ENCODE measurements at regions not wholly inside any gene's neighbourhood (a gene's known extent, or its start where the extent isn't known, plus 50 kb on each side); places are given as distances from the start of the nearest gene placed in this dataset.

DNA sequence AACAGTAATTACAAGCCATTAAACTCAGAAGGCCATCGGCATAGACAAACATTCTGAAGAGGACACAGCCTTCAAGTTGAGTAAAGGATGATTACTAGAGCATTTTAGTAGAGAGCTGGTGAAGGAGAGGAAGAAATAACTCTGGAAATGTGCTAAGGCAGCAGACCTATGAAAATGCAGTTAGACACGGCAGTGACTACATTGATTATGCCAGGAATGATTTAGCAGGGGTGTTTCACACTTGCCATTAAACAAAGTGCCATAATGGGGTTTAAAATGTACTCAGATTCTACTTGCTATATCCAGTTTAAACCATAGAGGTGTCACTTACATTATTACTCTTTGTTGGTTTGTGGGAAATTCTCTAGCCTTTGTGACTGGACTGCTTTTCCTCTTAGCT is 372.3 kb downstream of the CPS1 start:
- H3K27me3 ChIP-seq (ENCODE audit: insufficient read depth): no peaks in the 10 kb centered on the region
- H3K9me3 Mint-ChIP-seq: no peaks in the 10 kb centered on the region
- no peaks in the 10 kb centered on the region for H3K36me3 ChIP-seq (ENCODE audit: insufficient read depth)
- no peak for TF ChIP-seq JUNB (IDR thresholded peaks at IDR 0.05; ENCODE audit: unreplicated experiment)
- TF ChIP-seq POLR2AphosphoS5 (IDR thresholded peaks at IDR 0.05; ENCODE audit: low read depth): no peak
- H4K20me1 ChIP-seq (replicated peaks; ENCODE audit: insufficient read depth): no peaks in the 10 kb centered on the region
- H2AFZ ChIP-seq: peak overlapping the region; percentile 25; the same call in 1 of the 2 replicates
- H3K4me1 ChIP-seq (ENCODE audit: insufficient read depth): no peaks in the 10 kb centered on the region
- no peaks in the 10 kb centered on the region for H3K36me3 Mint-ChIP-seq (ENCODE audit: low read depth)
- H3F3A ChIP-seq (replicated peaks; ENCODE audit: low read depth): no peaks in the 10 kb centered on the region
- H3K79me2 ChIP-seq (replicated peaks; ENCODE audit: insufficient read depth): no peaks in the 10 kb centered on the region
- H3K4me2 ChIP-seq: no peak overlapping the region
- H3K27ac Mint-ChIP-seq: no peak overlapping the region
- ATAC-seq (no peak), DNase-seq (ENCODE audit: low spot score) (no peak)
- H3K4me1 Mint-ChIP-seq: no peaks in the 10 kb centered on the region
- H3K27ac ChIP-seq (ENCODE audit: low read depth): no peak overlapping the region
- no peaks in the 10 kb centered on the region for H3K27me3 Mint-ChIP-seq (ENCODE audit: insufficient read depth, low read depth, poor library complexity)
- H3K9me2 ChIP-seq (ENCODE audit: insufficient read depth): no peaks in the 10 kb centered on the region
- H3K4me3 Mint-ChIP-seq: no peak overlapping the region
- H3K4me3 ChIP-seq: no peak overlapping the region

- no peak for ATAC-seq
- H2AFZ ChIP-seq: no peak overlapping the region
Measured at GRCh38 chr2:210938228-210938627, 381.8 kb downstream of the CPS1 start.

More at GRCh38 chr2:210938228-210938627, 381.8 kb downstream of the CPS1 start:
- H3K9me3 Mint-ChIP-seq: peaks cover 10% of the 10 kb centered on the region
- Histone ChIP-seq H4K20me1 (replicated peaks; ENCODE audit: insufficient read depth) (no peaks in the 10 kb centered on the region), H3K9me2 (ENCODE audit: insufficient read depth) (no peaks in the 10 kb centered on the region), H3K4me3 (no peak overlapping the region), H3K27ac (ENCODE audit: low read depth) (no peak overlapping the region), H3F3A (replicated peaks; ENCODE audit: low read depth) (no peaks in the 10 kb centered on the region), H3K4me2 (no peak overlapping the region), H3K79me2 (replicated peaks; ENCODE audit: insufficient read depth) (no peaks in the 10 kb centered on the region), H3K27me3 (ENCODE audit: insufficient read depth) (no peaks in the 10 kb centered on the region), H3K4me1 (ENCODE audit: insufficient read depth) (0 out of 2 replicates have a peak, but pooled peaks cover 5% of the 10 kb centered on the region), H3K36me3 (ENCODE audit: insufficient read depth) (no peaks in the 10 kb centered on the region)
- peak; percentile 22 for DNase-seq (ENCODE audit: low spot score)
- peaks cover 5% of the 10 kb centered on the region for H3K4me1 Mint-ChIP-seq
- TF ChIP-seq, protein P1, sequence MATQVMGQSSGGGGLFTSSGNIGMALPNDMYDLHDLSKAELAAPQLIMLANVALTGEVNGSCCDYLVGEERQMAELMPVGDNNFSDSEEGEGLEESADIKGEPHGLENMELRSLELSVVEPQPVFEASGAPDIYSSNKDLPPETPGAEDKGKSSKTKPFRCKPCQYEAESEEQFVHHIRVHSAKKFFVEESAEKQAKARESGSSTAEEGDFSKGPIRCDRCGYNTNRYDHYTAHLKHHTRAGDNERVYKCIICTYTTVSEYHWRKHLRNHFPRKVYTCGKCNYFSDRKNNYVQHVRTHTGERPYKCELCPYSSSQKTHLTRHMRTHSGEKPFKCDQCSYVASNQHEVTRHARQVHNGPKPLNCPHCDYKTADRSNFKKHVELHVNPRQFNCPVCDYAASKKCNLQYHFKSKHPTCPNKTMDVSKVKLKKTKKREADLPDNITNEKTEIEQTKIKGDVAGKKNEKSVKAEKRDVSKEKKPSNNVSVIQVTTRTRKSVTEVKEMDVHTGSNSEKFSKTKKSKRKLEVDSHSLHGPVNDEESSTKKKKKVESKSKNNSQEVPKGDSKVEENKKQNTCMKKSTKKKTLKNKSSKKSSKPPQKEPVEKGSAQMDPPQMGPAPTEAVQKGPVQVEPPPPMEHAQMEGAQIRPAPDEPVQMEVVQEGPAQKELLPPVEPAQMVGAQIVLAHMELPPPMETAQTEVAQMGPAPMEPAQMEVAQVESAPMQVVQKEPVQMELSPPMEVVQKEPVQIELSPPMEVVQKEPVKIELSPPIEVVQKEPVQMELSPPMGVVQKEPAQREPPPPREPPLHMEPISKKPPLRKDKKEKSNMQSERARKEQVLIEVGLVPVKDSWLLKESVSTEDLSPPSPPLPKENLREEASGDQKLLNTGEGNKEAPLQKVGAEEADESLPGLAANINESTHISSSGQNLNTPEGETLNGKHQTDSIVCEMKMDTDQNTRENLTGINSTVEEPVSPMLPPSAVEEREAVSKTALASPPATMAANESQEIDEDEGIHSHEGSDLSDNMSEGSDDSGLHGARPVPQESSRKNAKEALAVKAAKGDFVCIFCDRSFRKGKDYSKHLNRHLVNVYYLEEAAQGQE (IDR thresholded peaks at IDR 0.05; ENCODE audit: unreplicated experiment): no peak
- TF ChIP-seq POLR2AphosphoS5 (IDR thresholded peaks at IDR 0.05; ENCODE audit: low read depth) (no peak), EZH2 (IDR thresholded peaks at IDR 0.05; ENCODE audit: low read depth, unreplicated experiment) (no peak), CREB1 (CRISPR knock-in tag; IDR thresholded peaks at IDR 0.05; ENCODE audit: low read depth) (no peak), ZNF462 (CRISPR knock-in tag; IDR thresholded peaks at IDR 0.05) (no peak), STAT1 (IDR thresholded peaks at IDR 0.05; ENCODE audit: unreplicated experiment) (no peak)
- H3K36me3 Mint-ChIP-seq (ENCODE audit: low read depth): peaks cover 4% of the 10 kb centered on the region; the same call in 1 of the 3 replicates
- no peaks in the 10 kb centered on the region for H3K27me3 Mint-ChIP-seq (ENCODE audit: insufficient read depth, low read depth, poor library complexity)
- H3K27ac Mint-ChIP-seq: no peak overlapping the region
- H3K4me3 Mint-ChIP-seq: no peak overlapping the region

Data from GM23338 (cell line).